DMS153 treated with DMSO at 0.1 percent for 48 hours (cell line): ENCODE measurements at regions not wholly inside any gene's neighbourhood (a gene's known extent, or its start where the extent isn't known, plus 50 kb on each side); places are given as distances from the start of the nearest gene placed in this dataset.
"Not testable (repeated sequence)": the region's sequence is repeated elsewhere in the genome, so short reads cannot be mapped to it uniquely, and the experiment has no call there.

ENCODE experiments used
- DNase-seq: peaks from one replicate; lab custom pipeline; 2025; ENCODE audit not compliant: unreplicated experiment; lab: John Stamatoyannopoulos, UW

GRCh38 chr2:194870974-194871535 lies 786.0 kb upstream of the SLC39A10 start:
- no peak for DNase-seq

- peak; percentile 59 for DNase-seq
These were observed 789.7 kb upstream of the SLC39A10 start for GRCh38 chr2:194867328-194867727.

- no peak for DNase-seq
These were observed 802.1 kb upstream of the SLC39A10 start for GRCh38 chr2:194854941-194855340.

- DNase-seq, result no peak
These were observed 814.2 kb upstream of the SLC39A10 start for GRCh38 chr2:194842871-194843270.

- DNase-seq, result not testable (repeated sequence)
These were observed 822.7 kb upstream of the SLC39A10 start for GRCh38 chr2:194834371-194834770.

GRCh38 chr2:194826241-194826640 lies 830.8 kb upstream of the SLC39A10 start:
- DNase-seq, result no peak

DNA sequence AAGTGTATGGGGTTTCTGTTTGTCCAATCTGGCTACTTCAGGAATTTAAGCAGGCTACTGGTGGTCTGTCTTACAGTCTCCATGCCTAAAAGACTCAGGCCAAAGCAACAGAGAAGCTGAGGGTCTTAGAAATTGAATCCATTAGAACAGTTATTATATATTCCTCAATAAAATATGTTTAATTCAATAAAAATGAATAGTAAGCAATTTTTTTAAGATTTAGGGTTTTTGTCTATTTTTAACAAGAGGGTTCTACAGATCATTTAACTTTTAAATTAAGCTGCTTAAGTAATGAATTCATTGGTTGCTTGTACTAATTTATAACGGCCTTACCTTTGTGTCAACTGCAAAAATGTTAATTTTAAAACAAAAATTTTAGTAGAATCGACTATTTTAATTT lies 832.6 kb upstream of the SLC39A10 start:
- DNase-seq, result no peak

DNA sequence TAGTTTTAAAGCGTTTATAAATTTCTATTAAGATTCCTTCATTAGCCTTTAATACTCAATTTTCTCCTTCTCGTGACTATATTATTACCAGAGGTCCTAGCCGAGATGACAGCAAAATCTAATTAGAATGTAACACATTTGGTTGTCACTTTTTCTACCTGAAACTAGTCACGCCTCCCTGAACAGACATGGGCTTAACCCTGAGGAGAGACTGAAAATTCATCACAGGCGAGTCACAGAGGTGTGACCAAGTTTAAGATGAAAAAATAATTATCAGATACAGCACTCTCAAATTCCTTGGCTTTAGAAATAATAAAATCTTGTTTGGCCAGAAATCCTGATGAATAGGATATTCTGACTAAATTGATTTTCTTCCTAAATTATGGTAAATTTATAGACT lies 834.4 kb upstream of the SLC39A10 start:
- DNase-seq, result no peak

- DNase-seq, result no peak
These were observed 834.9 kb upstream of the SLC39A10 start for GRCh38 chr2:194822097-194822496.

- DNase-seq, result peak; percentile 40
These were observed 837.7 kb upstream of the SLC39A10 start for GRCh38 chr2:194819367-194819766.

- no peak for DNase-seq
These were observed 841.6 kb upstream of the SLC39A10 start for GRCh38 chr2:194815475-194815874.

DNA sequence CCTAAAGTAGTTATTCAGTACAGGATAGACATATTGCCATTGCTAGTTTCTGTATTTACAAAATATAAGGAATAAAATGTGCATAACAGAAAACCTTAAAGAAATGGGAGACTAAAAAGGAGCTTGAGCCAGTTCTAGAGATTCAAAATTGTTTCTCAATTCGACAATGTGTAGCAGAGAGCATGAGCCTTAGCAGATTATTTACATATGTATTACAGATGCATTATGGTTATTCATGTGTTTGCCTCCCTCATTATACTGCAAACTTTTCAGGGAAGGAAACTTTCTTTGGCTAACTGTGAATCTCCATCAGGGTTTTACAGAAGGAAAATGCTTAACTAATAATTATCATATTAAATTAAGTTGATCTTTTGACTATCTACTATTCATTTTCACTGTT lies 854.4 kb upstream of the SLC39A10 start:
- no peak for DNase-seq

GRCh38 chr2:194787071-194787470 lies 870.0 kb upstream of the SLC39A10 start:
- DNase-seq, result not testable (repeated sequence)

- not testable (repeated sequence) for DNase-seq
These were observed 885.6 kb upstream of the SLC39A10 start for GRCh38 chr2:194771394-194771793.

DNA sequence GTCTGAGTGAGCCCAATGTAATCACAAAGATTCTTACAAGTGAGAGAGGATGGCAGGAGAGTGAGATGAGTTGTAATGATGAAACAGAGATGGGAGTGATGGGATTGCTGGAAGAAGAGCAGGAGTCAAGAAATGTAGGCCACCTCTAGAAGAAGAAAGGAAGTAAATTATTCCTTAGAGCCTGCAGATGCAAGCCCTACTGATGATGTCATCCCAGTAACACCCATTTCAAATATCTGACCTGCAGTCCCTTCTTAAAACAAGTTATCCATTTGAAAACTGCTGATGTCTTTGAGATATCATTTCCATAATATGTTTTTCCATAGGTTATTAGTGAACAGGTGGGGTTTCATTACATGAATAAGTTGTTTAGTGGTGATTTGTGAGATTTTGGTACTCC lies 888.0 kb upstream of the SLC39A10 start:
- DNase-seq, result no peak

GRCh38 chr2:194765723-194766122 lies 891.3 kb upstream of the SLC39A10 start:
- DNase-seq, result no peak

DNA sequence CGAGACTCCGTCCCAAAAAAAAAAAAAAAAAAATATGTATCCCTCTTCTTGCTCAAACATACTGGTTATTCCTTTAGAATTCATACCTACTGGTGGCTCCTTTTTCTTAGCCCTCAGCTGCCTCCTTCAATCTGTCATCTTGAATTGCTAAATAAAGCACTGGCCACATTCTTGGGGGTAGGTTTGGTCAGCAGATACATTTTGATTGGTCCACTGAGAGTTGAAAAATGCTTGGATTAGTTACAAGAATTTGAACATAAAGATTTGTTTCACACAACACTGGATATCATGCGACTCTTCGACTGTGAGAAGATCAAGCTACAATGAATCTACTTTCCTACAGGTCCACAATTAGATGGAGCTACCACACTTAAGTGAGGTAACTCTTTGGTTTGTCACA lies 906.1 kb upstream of the SLC39A10 start:
- DNase-seq, result no peak

DNA sequence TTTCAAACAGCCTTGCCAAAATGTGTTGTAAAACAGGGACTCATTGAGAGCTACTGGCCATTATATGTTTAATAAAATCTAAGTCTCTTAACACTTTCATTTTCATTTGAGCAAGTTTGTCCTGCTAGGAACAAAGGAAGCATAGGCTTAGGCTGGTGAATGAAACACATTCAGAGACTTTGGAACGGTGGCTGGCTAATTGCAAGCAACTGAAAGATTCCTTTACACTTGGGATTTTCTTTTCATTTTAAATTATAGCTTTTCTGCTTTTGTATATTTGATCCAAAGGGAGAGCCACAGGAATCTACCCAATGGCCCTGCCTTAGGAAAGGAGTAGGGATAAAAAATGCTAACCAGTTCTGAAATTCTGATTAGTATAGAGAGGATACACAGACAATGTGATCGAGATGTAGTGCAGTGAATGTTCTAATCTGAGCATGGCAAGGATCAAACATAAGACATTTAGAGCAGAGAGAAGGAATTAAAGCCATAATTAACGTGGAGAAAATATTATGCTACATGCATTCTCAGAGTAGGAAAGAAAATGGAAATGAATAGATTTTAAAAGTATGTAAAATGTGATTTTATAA lies 911.4 kb upstream of the SLC39A10 start:
- DNase-seq, result no peak

DNA sequence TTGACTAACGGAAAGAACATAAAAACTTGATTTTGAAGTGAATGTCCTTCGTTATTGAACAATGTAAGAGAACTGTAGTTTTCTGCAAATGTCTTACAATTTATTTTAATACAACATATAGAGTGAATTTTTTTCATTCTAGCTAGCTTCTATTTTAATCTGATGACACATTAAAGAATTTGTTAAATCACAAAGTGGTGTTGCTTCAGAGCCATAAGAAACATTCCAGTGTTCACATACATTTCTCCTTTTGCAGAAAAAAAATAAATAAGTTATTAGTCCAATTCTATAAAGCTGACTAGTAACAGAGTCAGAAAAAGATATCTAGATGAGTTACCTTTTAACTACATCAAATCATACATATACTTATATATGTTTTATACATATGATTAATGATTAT lies 914.3 kb upstream of the SLC39A10 start:
- DNase-seq, result no peak

GRCh38 chr2:194739217-194739616 lies 917.8 kb upstream of the SLC39A10 start:
- DNase-seq, result no peak

DNA sequence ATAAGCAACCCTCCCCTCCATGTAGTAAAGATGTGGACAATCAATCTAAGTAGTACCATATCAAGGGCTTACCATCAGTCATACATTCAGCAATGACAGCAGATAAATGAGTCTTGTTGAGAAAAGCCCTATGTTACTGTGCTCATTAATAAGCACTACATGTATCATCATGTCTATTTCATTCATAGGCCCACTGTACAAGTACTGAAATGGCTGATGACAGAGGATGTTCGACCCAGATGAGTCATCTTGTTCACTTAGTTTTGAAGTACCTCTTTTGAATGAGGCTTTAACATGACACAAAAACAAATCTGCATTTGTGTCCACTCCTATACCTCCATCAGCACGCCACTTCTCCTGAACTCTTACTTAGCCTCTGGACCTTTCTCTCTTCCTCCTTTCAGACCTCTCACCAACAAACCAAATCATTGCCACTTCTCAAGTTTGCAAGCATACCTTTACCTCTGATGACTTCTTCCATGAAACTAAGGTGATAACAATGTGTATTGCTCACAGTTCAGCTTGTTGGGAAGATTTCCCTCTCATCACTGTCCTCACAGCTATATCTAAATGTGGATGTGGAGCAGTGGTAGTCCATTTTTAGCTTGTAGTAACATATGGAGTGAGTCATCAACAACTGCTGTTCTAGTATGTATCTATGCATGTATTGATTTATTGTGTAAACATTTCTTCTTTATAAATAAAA lies 921.0 kb upstream of the SLC39A10 start:
- DNase-seq, result no peak

GRCh38 chr2:194730266-194730665 lies 926.8 kb upstream of the SLC39A10 start:
- DNase-seq, result no peak

DNA sequence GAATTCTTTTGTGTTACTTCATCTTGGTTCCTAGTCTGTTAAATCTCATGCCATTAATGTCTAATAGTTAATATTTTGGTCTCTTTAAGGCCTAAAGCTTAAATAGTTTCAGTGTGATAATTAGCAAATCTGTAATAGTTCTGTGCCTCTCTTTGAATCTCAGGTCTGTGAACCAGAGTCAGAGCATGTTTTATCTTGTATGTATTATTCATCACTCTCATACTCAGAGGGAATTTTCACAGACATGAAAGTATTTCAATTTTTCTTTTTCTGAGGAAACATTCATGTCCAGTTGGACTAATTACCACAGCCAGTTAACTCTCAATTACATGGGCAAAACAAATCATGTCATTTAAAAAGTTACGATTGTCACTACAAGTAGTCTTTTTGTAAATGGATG lies 931.9 kb upstream of the SLC39A10 start:
- no peak for DNase-seq
